ENCODE measurements at regions not wholly inside any gene's neighbourhood (a gene's known extent, or its start where the extent isn't known, plus 50 kb on each side); places are given as distances from the start of the nearest gene placed in this dataset.

DNA sequence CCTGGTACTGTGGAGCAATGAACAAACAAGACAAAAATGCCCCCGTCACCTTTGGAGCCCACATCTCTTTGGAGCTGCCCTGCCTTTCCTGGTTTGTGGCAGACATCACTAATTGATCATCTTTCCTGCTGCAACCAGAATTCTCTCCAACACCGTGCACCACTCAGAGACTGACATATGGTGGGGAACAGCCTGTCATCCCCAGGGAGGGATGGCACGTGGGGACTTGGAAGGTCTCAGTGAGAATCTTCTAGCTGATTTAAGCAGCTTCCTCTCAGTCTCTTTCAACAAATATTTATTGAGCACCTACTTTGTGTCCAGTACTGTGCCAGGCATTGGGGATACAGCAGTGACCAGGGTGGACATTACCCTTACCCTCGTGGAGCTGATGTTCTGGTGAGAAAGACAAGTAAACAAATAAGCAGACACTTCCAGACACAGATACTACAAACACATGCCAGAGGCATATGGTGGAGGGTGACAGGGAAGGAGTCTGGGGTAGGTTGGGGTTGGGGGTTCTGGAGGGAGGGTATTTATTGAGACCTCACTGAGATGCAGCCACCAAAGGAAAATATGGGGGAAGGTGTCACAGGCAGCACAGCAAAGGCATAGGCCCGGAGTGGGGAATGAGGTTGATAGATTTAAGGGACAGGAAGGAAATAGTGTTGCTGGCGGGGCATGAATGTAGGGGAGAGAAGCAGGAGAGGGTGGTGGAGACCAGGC is 82.3 kb downstream of the CEBPB start:
- no peak for DNase-seq (ENCODE audit: low read depth in 1 of 2, low spot score in 1 of 2)

DNA sequence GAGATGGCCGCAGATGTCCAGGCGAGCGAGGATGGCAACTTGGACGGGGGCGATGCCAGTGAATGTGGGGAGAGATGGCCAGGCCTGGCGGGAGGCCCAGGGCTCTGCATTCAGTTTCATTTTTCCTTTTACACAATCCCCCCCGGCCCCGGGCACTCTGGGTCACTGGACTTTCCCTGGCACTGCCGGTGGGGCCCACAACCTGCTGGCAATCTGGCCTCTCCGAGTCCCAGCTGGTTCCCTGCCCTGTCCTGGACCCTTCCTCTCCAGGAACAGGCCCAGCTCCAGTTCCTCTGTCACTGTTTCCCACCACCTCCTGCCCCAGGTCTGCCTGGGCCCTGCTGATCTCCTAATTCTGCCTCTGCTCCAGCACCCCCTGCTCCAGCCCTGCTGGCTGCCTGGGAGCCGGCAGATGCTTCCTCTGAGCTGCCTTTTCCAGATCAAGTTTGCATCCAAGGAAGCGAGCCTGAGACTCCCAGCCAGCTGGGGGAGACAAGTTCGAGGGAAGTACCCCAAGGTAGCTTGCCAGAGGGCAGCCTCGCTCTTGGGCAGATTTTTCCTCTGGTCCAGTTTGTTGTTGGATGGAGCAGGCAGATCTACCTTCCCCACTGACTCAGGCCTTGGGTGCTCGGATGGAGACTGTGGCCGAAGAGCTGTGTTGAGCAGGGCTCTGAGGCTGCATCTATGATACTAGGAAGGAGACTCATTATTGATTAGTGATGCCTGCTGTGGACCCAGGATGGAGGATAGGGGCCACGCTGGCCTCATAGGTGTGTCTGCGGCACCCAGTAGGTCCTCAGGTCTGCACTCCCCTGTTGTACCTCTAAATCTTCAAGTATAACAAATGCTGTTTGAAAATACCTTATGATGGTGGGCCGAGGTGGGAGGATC is 83.2 kb downstream of the CEBPB start:
- DNase-seq (ENCODE audit: low read depth in 1 of 2, low spot score in 1 of 2): no peak

DNA sequence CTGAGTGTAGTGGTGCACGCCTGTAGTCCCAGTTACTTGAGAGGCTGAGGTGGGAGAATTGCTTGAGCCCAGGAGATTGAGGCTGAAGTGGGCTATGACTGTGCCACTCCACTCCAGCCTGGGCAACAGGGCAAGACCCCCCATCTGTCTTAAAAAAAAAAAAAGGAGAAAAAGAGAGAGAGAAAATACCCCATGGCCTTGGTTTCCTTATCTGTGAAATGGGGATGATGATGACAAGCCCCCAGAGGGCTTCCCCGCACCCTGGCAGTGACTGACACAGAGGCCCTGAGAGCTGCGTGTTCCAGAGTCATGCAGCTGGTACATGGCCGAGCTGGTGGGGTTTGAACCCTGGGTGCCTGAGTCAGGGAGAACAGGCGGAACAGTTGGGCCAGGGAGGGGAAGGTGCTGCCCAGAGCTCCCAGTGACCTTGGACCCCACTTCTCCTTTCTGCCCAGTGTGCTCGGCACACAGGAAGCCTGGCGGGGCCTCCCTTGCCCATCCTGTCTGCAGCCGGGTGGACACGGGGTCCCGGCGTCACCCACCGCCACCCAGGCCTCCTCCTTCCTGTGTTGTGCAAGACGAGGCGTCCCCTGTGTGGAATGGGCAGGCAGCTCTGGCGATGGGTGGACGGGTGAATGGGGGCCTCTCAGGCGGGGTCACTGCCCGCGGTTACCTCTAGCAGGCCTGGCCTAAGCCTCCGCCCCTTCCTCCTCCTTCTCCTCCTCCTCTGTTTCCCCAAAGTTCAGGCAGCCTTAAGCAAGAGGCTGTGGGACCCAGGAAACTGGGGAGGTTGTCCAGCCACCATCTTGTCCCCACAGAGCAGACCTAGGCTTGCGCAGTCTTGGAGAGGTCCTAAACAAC is 84.2 kb downstream of the CEBPB start:
- DNase-seq (ENCODE audit: low read depth in 1 of 2, low spot score in 1 of 2): no peak

DNA sequence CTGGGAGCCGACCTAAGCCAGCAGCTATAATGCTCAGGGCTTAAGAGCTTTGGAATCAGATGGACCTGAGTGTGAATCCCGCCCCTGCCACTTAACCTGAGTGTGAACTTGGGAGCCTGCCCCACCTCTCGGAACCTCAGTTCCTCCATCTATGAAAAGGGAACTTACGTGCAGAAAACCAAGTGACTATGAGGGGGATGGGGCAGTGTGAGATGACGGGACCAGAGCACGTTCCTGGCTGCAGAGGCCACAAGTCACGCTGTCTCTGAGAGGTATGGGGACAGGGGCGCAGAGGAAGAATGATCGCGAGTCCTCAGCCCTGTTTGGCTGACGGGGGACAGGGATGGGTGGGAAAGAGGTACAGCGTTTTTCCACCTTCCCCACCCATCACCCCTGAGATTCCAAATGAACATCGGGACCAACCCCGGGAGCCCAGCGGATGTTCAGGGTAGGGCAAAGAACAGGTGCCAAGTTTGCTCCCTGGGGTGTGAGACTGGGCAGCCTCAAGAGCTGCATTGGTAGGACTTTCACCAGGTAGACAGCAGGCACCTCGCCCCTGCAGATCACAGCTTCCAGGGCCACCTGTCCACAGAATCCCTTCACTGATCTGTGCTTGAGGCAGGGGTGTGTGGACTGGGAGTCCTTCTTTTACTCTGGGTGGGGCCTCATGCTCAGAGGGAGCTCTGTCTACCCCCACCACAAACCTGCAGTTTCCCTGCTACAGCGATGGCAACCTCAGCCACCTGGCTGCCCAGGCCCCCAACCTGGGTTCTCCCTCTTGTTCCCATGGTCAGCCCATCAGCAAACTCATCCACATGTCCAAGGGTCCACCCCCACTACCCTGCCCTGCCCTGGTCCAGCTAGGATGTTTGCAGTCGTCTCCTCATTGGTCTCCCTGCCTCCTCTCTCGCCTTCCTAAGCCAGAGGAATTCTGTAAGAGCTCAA is 85.8 kb downstream of the CEBPB start:
- no peak for DNase-seq (ENCODE audit: low read depth in 1 of 2, low spot score in 1 of 2)

DNA sequence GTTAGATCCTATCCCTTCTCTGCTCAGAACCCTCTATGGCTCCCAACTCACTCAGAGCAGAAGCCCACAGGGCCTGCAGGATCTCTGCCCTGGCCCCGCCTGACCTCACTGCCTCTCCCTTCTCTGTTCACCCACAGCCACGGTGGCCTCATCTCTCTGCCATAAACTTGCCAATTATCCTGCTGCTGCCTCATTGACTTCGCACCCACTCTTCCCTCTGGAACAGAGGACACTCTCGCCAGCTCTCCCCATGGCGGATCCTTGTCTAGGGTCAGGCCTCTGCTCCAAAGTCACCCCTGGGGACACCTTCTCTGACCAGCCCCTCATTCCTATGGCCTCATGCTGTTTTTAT is 86.4 kb downstream of the CEBPB start:
- DNase-seq (ENCODE audit: low read depth in 1 of 2, low spot score in 1 of 2): no peak

DNA sequence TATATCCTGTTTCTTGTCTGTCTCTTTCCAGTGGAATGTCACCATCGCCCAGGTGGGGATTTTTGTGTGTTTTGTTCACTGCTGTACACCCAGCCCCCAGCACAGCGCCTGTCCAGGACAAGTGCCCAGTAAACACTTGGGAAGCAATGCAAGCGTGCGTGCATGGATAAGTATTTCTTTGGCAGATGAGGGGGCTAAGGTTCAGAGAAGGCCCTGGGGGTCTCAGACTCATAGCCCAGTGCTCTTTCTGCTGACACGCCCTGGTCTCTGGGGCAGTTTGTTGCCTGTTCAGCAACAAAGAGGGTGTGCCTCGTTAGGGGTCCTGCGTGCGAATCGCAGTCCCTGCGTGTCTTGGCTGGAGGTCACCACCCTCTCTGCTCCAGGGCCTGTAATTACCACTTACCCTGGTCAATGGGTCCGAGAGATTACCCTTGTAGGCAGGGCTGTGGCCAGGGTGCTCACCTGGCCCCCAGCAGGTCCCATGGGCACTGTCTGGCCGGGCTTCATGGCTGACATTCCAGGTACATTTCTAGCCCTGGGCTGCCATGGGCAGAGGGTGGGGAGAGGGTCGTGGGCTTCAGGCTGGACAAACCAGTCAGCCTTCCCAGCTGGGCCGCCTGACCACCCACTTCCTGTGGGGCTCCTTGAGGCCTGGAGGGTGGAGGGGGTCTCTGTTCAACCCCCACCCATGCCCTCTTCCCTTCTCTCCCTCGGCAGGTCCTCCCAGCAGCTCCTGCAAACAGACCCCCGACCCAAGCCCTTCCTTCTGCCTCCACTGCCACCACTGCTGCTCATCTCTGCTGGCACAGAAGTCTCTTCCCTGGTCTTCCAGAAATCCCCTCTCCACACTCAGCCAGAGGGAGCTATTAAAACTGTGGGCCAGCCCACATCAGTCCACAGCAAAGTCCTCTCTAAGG is 87.1 kb downstream of the CEBPB start:
- DNase-seq (ENCODE audit: low read depth in 1 of 2, low spot score in 1 of 2): no peak

DNA sequence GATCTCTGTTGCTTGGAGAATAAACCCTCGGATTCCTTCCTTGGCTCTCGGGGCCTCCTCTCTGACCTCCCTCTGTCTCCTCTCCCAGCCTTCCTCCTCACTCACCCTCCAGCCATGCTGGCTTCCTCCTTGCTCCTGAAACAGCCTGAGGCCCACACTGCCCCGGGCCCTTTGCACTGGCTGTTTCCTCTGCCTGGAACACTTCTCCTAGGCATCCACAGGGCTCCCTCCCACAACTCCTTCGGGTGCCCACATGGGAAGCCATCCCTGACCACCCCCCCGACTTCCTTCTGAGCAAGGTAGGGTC is 87.7 kb downstream of the CEBPB start:
- no peak for DNase-seq (ENCODE audit: low read depth in 1 of 2, low spot score in 1 of 2)

DNA sequence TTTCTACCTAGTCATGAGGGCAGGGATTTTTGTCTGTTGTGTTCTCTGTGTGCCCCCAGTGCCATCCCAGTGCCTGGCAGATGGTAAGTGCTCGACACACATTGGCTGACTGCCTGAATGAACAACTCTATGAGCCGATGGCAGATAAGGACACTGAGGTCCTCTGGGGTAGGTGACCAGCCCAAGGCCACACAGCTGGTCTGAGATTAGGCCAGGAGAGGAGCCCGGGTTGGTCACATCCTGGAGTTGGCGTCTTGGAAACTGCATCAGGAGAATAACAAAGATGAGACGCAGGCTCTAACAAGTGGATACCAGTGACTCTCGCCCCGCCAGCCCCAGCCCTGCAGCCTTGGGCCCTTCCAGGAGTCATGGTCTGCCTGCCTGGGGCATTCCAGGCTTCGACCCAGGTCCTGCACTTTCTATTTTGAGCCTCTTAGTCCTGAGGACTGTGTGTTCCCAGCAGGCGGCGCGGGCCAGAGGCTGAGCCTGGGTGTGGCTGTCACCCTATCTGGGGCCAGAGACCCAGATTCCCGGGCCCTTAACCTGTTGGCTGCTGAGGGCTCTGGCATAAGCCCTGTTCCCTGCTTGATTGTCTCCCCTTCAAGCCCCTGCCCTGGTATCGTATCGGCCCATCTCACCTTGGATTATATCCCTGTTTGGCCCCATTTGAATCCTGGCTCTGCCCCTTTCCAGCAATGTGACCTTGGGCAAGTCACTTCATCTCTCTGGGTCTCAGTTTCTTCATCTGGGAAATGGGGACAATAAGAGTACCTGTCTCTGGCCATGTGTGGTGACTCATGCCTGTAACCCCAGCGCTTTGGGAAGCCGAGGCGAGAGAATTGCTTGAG is 88.3 kb downstream of the CEBPB start:
- DNase-seq (ENCODE audit: low read depth in 1 of 2, low spot score in 1 of 2): no peak

DNA sequence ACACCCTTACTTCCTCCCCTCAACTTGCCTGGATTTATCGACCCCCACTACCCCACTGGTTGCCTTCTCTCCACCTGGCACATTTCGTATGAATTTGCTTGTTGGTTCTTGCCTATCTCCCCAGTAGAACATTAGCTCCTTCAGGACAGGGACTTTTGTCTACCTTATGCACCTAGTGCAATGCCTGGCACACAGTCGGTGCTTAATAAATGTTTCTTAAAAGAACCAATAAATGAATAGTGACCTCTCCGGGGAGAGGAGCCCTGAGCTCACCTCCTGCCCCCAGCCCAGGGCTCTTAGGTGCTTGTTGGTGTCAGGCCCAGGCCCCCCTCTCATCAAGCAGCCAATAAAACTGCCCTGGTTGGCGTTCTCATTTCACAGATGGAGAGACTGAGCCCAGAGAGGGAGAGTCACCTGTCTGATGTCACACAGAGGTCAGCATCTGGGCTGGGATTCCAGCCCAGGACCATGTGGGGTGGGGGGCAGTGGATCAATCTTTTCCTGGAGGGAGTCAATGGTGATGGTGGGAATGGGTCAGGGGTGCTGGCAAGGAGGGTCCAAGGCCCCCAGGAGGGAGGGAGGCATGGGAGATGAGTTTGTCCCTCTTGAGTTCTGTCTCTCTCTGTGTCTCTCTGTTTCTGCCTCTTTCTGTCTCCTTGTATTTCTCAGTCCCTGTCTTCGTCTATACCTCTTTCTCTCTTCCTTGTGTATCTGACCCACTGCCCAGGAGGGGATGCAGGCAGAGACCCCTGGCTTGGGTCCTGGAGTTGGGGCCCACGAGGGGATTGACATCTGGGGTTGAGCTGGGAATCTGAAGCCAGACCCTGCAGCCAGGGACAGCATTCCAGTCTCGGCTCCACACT is 89.6 kb downstream of the CEBPB start:
- DNase-seq (ENCODE audit: low read depth in 1 of 2, low spot score in 1 of 2): no peak

DNA sequence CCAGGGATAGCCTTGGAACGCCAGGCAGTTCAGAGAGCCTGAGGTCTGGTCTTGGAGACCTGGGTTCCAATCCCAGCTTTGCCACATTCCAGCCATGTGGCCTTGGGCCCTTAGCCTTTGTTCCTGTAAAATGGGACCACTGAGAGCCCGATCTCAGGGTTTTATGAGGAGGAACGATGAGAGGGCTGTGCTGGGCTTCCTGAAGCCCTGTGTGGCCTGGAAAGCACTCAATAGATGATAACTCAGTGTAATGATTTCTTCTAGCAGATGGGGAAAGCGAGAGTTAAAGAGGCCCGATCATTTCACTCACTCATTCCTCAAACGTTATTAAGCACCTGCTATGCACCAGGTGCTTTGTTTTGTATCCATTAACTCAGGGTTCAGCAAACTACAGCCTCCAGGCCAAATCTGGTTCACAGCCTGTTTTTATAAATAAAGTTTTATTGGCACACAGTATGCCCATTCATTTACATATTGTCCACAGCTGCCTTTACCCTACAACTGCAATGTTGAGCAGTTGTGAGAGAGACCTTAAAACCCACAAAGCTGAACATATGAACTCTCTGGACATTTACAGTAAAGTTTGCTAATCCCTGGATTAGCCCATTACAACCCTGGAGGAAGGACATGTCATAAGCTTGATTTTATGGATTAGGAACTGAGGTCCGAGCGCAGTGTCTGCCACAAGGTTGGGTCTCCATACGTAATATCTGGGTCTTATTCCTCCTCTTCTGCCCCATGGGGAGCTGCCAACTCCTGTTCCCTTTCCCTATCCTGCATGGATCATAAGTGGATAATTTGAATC is 90.4 kb downstream of the CEBPB start:
- no peak for DNase-seq (ENCODE audit: low read depth in 1 of 2, low spot score in 1 of 2)

DNA sequence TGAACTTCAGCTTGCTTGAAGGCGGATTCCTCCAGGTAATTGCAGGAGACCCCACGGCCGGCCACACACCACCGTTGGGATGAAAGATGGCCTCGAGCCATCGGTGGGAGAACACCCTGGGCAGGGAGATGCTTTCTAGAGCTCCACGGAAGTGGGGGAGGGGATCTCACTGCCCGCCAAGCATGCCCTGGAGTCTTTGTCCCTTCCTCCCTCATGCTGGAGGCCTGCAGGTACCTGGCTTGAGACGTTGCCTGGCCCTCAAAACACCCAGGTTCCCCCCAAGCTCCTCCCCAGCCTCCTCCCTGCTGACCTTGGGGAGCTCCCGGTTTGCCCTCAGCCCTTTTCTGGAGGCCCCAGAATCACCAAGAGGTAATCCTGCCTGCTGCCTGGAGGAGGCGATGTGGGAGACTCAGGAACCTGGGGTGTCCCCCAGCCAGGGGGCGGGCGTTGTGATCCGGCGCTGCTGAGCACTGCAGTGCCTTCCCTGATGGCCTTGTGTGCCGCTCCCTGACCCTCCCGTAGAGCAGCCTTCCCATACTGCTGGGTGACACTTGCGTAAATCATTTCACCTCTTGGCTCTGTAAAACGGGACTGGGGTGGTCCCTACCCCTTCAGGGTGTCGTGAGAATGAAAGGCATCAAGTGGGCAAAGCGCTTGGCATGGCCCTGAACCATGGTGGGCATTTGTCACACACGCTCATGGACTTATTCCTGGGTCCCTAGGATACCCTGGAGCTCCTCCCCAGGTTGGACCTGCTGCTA is 91.4 kb downstream of the CEBPB start:
- DNase-seq (ENCODE audit: low read depth in 1 of 2, low spot score in 1 of 2): no peak

DNA sequence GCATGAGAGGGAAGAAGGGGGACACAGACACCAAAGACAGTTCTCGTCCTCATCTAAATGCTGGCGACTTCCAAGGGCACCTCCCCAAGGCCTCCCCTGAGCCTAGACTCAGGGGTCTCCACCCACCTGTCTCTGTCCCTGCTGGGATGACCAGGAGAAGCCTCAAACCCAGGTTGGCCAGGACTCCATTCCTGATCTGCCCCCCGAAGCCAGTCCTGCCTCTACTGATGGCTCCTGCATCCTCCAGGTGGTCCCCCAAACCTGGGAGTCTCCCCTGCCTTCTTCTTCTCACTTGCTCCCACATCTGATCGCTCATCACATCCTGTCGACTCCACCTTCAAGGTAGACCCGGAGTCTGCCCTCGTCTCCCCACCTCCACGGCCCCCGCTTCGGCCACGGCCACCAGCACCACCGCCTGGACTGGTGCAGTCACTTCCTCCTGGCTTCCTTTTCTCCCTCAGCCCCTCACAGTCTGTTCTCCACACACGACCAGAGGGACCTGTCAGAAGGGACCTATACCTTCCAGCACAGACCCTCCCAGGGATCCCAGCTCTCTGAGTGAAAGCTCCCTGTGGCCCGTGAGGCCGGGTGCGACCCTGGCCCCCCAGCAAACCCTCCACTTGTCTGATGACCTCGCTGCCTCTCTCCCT is 92.1 kb downstream of the CEBPB start:
- no peak for DNase-seq (ENCODE audit: low read depth in 1 of 2, low spot score in 1 of 2)

DNA sequence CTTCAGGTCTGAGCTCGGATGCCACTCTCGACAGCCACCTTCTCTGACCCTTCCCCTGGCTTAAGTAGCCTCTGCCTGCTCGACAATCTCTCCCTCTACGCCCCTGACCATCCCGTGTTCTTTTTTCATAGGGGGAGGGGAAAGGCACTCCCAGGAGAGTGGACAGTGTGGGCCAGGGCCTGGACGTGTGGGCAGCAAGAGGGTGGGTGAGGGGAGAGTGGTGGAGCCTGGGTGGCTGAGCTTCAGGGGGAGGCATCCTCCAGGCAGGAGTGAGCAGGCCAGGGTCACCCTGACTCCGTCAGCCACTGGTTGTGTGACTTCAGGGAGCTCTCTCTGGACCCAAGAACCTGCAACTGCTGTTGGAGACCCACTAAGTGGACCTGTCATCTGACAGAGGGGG is 92.7 kb downstream of the CEBPB start:
- no peak for DNase-seq (ENCODE audit: low read depth in 1 of 2, low spot score in 1 of 2)

DNA sequence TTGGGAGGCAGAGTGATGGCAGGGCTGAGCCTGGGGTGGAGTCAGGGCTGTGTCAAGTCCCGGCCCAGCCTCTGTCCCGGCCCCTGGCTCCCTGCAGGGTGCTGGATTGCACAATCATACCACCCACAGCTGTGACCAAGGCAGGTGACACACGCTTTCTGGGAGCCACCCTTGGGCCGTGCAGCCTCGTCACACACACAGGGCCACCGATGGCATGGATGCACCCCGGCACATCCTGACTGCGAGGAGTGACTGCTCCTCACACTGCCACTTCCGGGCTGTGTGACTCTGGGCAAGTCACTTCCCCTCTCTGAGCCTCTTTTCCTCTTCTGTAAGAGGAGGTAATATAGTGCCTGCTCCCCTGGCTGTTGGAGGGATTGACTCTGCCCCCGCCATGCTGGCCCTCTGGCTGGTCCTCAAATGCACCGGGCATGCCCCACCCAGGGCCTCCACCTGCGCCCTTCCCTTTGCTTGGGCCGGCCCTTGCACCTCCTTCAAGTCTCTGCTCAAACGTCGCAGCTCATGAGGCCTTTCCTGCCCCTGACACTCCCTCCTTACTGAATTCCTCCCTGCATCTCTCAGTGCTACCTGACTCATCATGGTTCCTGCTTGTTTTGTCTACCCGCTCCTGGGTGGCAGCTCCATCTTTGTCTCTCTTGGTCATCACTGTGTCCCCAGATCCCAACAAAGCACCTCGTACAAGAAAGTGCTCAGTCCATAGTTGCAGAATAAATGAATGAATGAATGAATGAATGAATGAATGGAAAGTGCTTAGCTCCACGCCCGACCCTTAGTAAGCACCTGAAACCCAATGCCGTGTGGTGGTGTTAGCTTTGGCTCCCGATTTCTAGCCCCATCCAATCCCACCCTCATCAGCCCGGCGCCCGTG is 93.5 kb downstream of the CEBPB start:
- no peak for DNase-seq (ENCODE audit: low read depth in 1 of 2, low spot score in 1 of 2)
